ENCODE measurements at regions not wholly inside any gene's neighbourhood (a gene's known extent, or its start where the extent isn't known, plus 50 kb on each side); places are given as distances from the start of the nearest gene placed in this dataset.

- TF ChIP-seq CTCF (IDR thresholded peaks at IDR 0.05; ENCODE audit: low read depth, low read length) = no peak
- H3K4me3 ChIP-seq (ENCODE audit: low read depth, low read length) = no peak overlapping the region
Measured at GRCh38 chr13:34878329-34878728, 63.7 kb upstream of the NBEA start.

- no peak overlapping the region for H3K4me3 ChIP-seq (ENCODE audit: low read depth, low read length)
- TF ChIP-seq CTCF (IDR thresholded peaks at IDR 0.05; ENCODE audit: low read depth, low read length) = no peak
Measured at GRCh38 chr13:34879851-34880250, 62.2 kb upstream of the NBEA start.

- no peak for TF ChIP-seq CTCF (IDR thresholded peaks at IDR 0.05; ENCODE audit: low read depth, low read length)
- no peak overlapping the region for H3K4me3 ChIP-seq (ENCODE audit: low read depth, low read length)
Measured at GRCh38 chr13:34881494-34881893, 60.6 kb upstream of the NBEA start.

GRCh38 chr13:34883396-34883795, 58.7 kb upstream of the NBEA start:
- H3K4me3 ChIP-seq (ENCODE audit: low read depth, low read length) = no peak overlapping the region
- no peak for TF ChIP-seq CTCF (IDR thresholded peaks at IDR 0.05; ENCODE audit: low read depth, low read length)

- no peak overlapping the region for H3K4me3 ChIP-seq (ENCODE audit: low read depth, low read length)
- no peak for TF ChIP-seq CTCF (IDR thresholded peaks at IDR 0.05; ENCODE audit: low read depth, low read length)
Measured at GRCh38 chr13:34884366-34884765, 57.7 kb upstream of the NBEA start.

- no peak for TF ChIP-seq CTCF (IDR thresholded peaks at IDR 0.05; ENCODE audit: low read depth, low read length)
- no peak overlapping the region for H3K4me3 ChIP-seq (ENCODE audit: low read depth, low read length)
Measured at GRCh38 chr13:34886121-34886875, 55.8 kb upstream of the NBEA start.

GRCh38 chr13:34886987-34887386, 55.1 kb upstream of the NBEA start:
- no peak overlapping the region for H3K4me3 ChIP-seq (ENCODE audit: low read depth, low read length)
- TF ChIP-seq CTCF (IDR thresholded peaks at IDR 0.05; ENCODE audit: low read depth, low read length) = no peak

Measured in WI38 (cell line).